Kidney (tissue), 13 donors: ENCODE measurements at regions not wholly inside any gene's neighbourhood (a gene's known extent, or its start where the extent isn't known, plus 50 kb on each side); places are given as distances from the start of the nearest gene placed in this dataset.

Experiments
- DNase-seq, 5 donors: peaks; one replicate each; pipeline ENCODE4 v3.0.0-alpha.2; 2013 to 2020
- FAIRE-seq: peaks from 2 replicates; lab custom pipeline; 2012; peaks lifted over from hg19 to GRCh38; lab: Jason Lieb, UNC
- H3K27ac ChIP-seq, 2 donors: one replicate each; pipeline ENCODE4 v1.7.0; 2013; ENCODE audit warnings: low read depth in 2 of 2, low read length in 2 of 2, inconsistent platforms in 1 of 2
- H3K27me3 ChIP-seq: one replicate; pipeline ENCODE4 v1.7.1; 2013; ENCODE audit warnings: low read length, inconsistent platforms; ENCODE audit not compliant: control insufficient read depth, insufficient read depth
- H3K36me3 ChIP-seq, 3 donors: one replicate each; pipeline versions ENCODE4 v1.7.0 to v1.7.1; 2013; ENCODE audit warnings: low read length in 3 of 3, control low read depth in 1 of 3, inconsistent platforms in 1 of 3; ENCODE audit not compliant: insufficient read depth in 3 of 3, control insufficient read depth in 2 of 3
- H3K4me1 ChIP-seq, 3 donors: one replicate each; pipeline versions ENCODE4 v1.7.0 to v1.7.1; 2013; ENCODE audit warnings: low read length in 3 of 3, inconsistent platforms in 1 of 3, low read depth in 1 of 3; ENCODE audit not compliant: control insufficient read depth in 2 of 3, insufficient read depth in 2 of 3
- H3K4me3 ChIP-seq, 3 donors: one replicate each; pipeline versions ENCODE4 v1.7.0 to v1.8.1; 2013; ENCODE audit warnings: low read length in 3 of 3, control low read depth in 1 of 3, inconsistent platforms in 1 of 3
- H3K9ac ChIP-seq, 3 donors: one replicate each; pipeline versions ENCODE4 v1.7.0 to v1.7.1; 2013; ENCODE audit warnings: low read length in 3 of 3, control low read depth in 1 of 3, inconsistent platforms in 1 of 3
- H3K9me3 ChIP-seq, 3 donors: one replicate each; pipeline versions ENCODE4 v1.7.0 to v1.7.1; 2013; ENCODE audit warnings: low read length in 3 of 3, control low read depth in 1 of 3, inconsistent platforms in 1 of 3; ENCODE audit not compliant: control insufficient read depth in 2 of 3, insufficient read depth in 1 of 3
- CTCF ChIP-seq: IDR thresholded peaks from 3 replicates; pipeline ENCODE4 v1.5.1; 2012; ENCODE audit warnings: mild to moderate bottlenecking, moderate library complexity, borderline replicate concordance; ENCODE audit not compliant: insufficient read depth; ENCODE audit errors: extremely low read depth
- intact Hi-C: fragments of 100-400 bp; cut with DNase I; formaldehyde crosslinking; loops from one replicate; pipeline ENCODE4 v1.11.1; 2022
- donor health status: control.
- donor health status: control.
- donor health status: control.
- donor health status: control.
- donor health status: control.
- donor health status: DM: yes; HTN: yes; CAD: no.
- donor health status: Normal renal cell carcinoma (clear cell type).

GRCh38 chr4:17260166-17260907 lies 251.6 kb downstream of the QDPR start:
- no peaks in the 10 kb centered on the region for H3K27me3 ChIP-seq
- no peaks in the 10 kb centered on the region for H3K9me3 ChIP-seq
- no peak overlapping the region for H3K4me3 ChIP-seq
- no peaks in the 10 kb centered on the region for H3K36me3 ChIP-seq
- no peak overlapping the region for H3K9ac ChIP-seq
- intact Hi-C loops: no loop called here
- no peak for DNase-seq
- no peak for FAIRE-seq
- no peak for TF ChIP-seq CTCF
- H3K4me1 ChIP-seq: no peaks in the 10 kb centered on the region
- H3K27ac ChIP-seq: no peak overlapping the region

GRCh38 chr4:17258106-17258505 lies 253.8 kb downstream of the QDPR start:
- no peaks in the 10 kb centered on the region for H3K4me1 ChIP-seq
- no peak overlapping the region for H3K4me3 ChIP-seq
- TF ChIP-seq CTCF: no peak
- intact Hi-C loops: no loop called here
- H3K27ac ChIP-seq: no peak overlapping the region
- H3K36me3 ChIP-seq: no peaks in the 10 kb centered on the region
- no peaks in the 10 kb centered on the region for H3K9me3 ChIP-seq
- FAIRE-seq: no peak
- H3K27me3 ChIP-seq: no peaks in the 10 kb centered on the region
- H3K9ac ChIP-seq: no peak overlapping the region
- no peak for DNase-seq

GRCh38 chr4:17252131-17252530 lies 259.8 kb downstream of the QDPR start:
- Histone ChIP-seq H3K9ac (no peak overlapping the region), H3K27me3 (no peaks in the 10 kb centered on the region), H3K36me3 (no peaks in the 10 kb centered on the region), H3K4me1 (no peaks in the 10 kb centered on the region), H3K9me3 (no peaks in the 10 kb centered on the region), H3K27ac (no peak overlapping the region), H3K4me3 (no peak overlapping the region)
- DNase-seq (no peak), FAIRE-seq (peak; percentile 55)
- TF ChIP-seq CTCF: no peak
- intact Hi-C loops: no loop called here

GRCh38 chr4:17251101-17251500 lies 260.8 kb downstream of the QDPR start:
- Histone ChIP-seq H3K36me3 (no peaks in the 10 kb centered on the region), H3K4me3 (no peak overlapping the region), H3K9ac (no peak overlapping the region), H3K9me3 (no peaks in the 10 kb centered on the region), H3K27ac (no peak overlapping the region), H3K4me1 (no peaks in the 10 kb centered on the region), H3K27me3 (no peaks in the 10 kb centered on the region)
- intact Hi-C loops: no loop called here
- FAIRE-seq: no peak
- no peak for DNase-seq
- TF ChIP-seq CTCF: no peak
